Liver (tissue), 8 donors: ENCODE measurements at regions not wholly inside any gene's neighbourhood (a gene's known extent, or its start where the extent isn't known, plus 50 kb on each side); places are given as distances from the start of the nearest gene placed in this dataset.

Experiments
- DNase-seq: peaks from one replicate; pipeline ENCODE4 v3.0.0-alpha.2; 2017; ENCODE audit warnings: low spot score
- H3K27ac ChIP-seq, 2 donors: one replicate each; pipeline ENCODE4 v1.7.0; 2013; ENCODE audit warnings: inconsistent platforms in 2 of 2, low read length in 2 of 2, control low read depth in 1 of 2, low read depth in 1 of 2, mild to moderate bottlenecking in 1 of 2
- H3K27me3 ChIP-seq, 4 donors: one replicate each; pipeline versions ENCODE4 v1.6.1 to v1.7.0; 2013; ENCODE audit warnings: low read length in 3 of 4, inconsistent platforms in 1 of 4, mild to moderate bottlenecking in 1 of 4, moderate library complexity in 1 of 4; ENCODE audit not compliant: control insufficient read depth in 4 of 4, insufficient read depth in 4 of 4
- H3K36me3 ChIP-seq, 4 donors: one replicate each; pipeline versions ENCODE4 v1.6.1 to v1.7.0; 2013; ENCODE audit warnings: low read length in 3 of 4, mild to moderate bottlenecking in 3 of 4, low read depth in 1 of 4, moderate library complexity in 1 of 4; ENCODE audit not compliant: control insufficient read depth in 4 of 4, insufficient read depth in 3 of 4
- H3K4me1 ChIP-seq, 4 donors: one replicate each; pipeline versions ENCODE4 v1.6.1 to v1.7.0; 2013; ENCODE audit warnings: low read length in 3 of 4, mild to moderate bottlenecking in 3 of 4, moderate library complexity in 1 of 4; ENCODE audit not compliant: control insufficient read depth in 4 of 4, insufficient read depth in 4 of 4
- H3K4me3 ChIP-seq, 3 donors: one replicate each; pipeline versions ENCODE4 v1.6.1 to v1.7.0; 2013; ENCODE audit warnings: low read length in 3 of 3, control low read depth in 1 of 3, low read depth in 1 of 3, mild to moderate bottlenecking in 1 of 3
- H3K9ac ChIP-seq, 2 donors: one replicate each; pipeline ENCODE4 v1.7.0; 2013; ENCODE audit warnings: low read length in 2 of 2, mild to moderate bottlenecking in 2 of 2, moderate library complexity in 2 of 2, control low read depth in 1 of 2, low read depth in 1 of 2
- H3K9me3 ChIP-seq, 4 donors: one replicate each; pipeline versions ENCODE4 v1.6.1 to v1.7.0; 2013; ENCODE audit warnings: low read length in 3 of 4; ENCODE audit not compliant: control insufficient read depth in 4 of 4
- ATF3 ChIP-seq: IDR thresholded peaks from 2 replicates; pipeline ENCODE4 v1.6.1; 2016; ENCODE audit warnings: antibody characterized with exemption
- CTCF ChIP-seq: fragments of 150-350 bp; IDR thresholded peaks from 2 replicates; pipeline ENCODE4 v1.5.1; 2017; ENCODE audit warnings: improper control_type of control experiment, low read depth, low read length; ENCODE audit not compliant: missing input control
- EGR1 ChIP-seq, 2 donors: IDR thresholded peaks; 2 replicates each; pipeline ENCODE4 v1.6.1; 2016 to 2018; ENCODE audit warnings: antibody characterized with exemption in 2 of 2, low read depth in 2 of 2
- FOXA2 ChIP-seq: IDR thresholded peaks from 2 replicates; pipeline ENCODE4 v1.6.1; 2016; ENCODE audit warnings: antibody characterized with exemption
- GABPA ChIP-seq, 2 donors: IDR thresholded peaks in 1 of 2; conservative IDR thresholded peaks in 1 of 2; 2 replicates each; pipeline ENCODE4 v1.6.1; 2016; ENCODE audit warnings: antibody characterized with exemption in 2 of 2, mild to moderate bottlenecking in 1 of 2, moderate library complexity in 1 of 2
- HNF4G ChIP-seq: IDR thresholded peaks from 2 replicates; pipeline ENCODE4 v1.6.1; 2016; ENCODE audit warnings: antibody characterized with exemption
- JUND ChIP-seq, 2 donors: IDR thresholded peaks; 2 replicates each; pipeline ENCODE4 v1.6.1; 2016; ENCODE audit warnings: antibody characterized with exemption in 2 of 2
- NR2F2 ChIP-seq: IDR thresholded peaks from 2 replicates; pipeline ENCODE4 v1.6.1; 2016; ENCODE audit warnings: antibody characterized with exemption
- RAD21 ChIP-seq, 2 donors: IDR thresholded peaks; 2 replicates each; pipeline ENCODE4 v1.6.1; 2016; ENCODE audit warnings: antibody characterized with exemption in 2 of 2, mild to moderate bottlenecking in 2 of 2
- REST ChIP-seq: IDR thresholded peaks from 2 replicates; pipeline ENCODE4 v1.6.1; 2016; ENCODE audit warnings: antibody characterized with exemption, mild to moderate bottlenecking
- RXRA ChIP-seq, 2 donors: IDR thresholded peaks; 2 replicates each; pipeline ENCODE4 v1.6.1; 2017 to 2018; ENCODE audit warnings: antibody characterized with exemption in 2 of 2, mild to moderate bottlenecking in 1 of 2
- SP1 ChIP-seq: IDR thresholded peaks from 2 replicates; pipeline ENCODE4 v1.6.1; 2018; ENCODE audit warnings: antibody characterized with exemption, mild to moderate bottlenecking
- TAF1 ChIP-seq: conservative IDR thresholded peaks from 2 replicates; pipeline ENCODE4 v1.6.1; 2016; ENCODE audit warnings: antibody characterized with exemption, mild to moderate bottlenecking
- YY1 ChIP-seq: IDR thresholded peaks from 2 replicates; pipeline ENCODE4 v1.6.1; 2016; ENCODE audit warnings: antibody characterized with exemption, mild to moderate bottlenecking
- ZBTB33 ChIP-seq: IDR thresholded peaks from 2 replicates; pipeline ENCODE4 v1.6.1; 2016; ENCODE audit warnings: antibody characterized with exemption
- WGBS: extraction: QIAGEN DNeasy Blood & Tissue Kit; methylation state at CpG from one replicate; pipeline ENCODE4 v1.1.7; 2013; 5-methylcytosine and 5-hydroxymethylcytosine counted together
- donor health status: healthy.
- donor health status: healthy.
- donor health status: healthy.
- donor health status: healthy.
- donor health status: healthy.

- no peak for DNase-seq
- no peak overlapping the region for H3K4me3 ChIP-seq
- no peak overlapping the region for H3K9ac ChIP-seq
- H3K27me3 ChIP-seq, result no peaks in the 10 kb centered on the region
- TF ChIP-seq YY1 (no peak), SP1 (no peak), TAF1 (no peak)
- H3K4me1 ChIP-seq, result no peaks in the 10 kb centered on the region
- 40% methylated on average over 1 of the region's 1 CpG for WGBS
- no peaks in the 10 kb centered on the region for H3K9me3 ChIP-seq
- no peak overlapping the region for H3K27ac ChIP-seq
- H3K36me3 ChIP-seq, result no peaks in the 10 kb centered on the region
Observed at GRCh38 chr18:60176259-60176658, 196.3 kb downstream of the MC4R start.

- Histone ChIP-seq H3K27me3 (no peaks in the 10 kb centered on the region), H3K4me3 (no peak overlapping the region), H3K9ac (no peak overlapping the region), H3K27ac (no peak overlapping the region), H3K9me3 (no peaks in the 10 kb centered on the region), H3K4me1 (no peaks in the 10 kb centered on the region), H3K36me3 (no peaks in the 10 kb centered on the region)
- DNase-seq, result no peak
- TF ChIP-seq NR2F2 (no peak), YY1 (no peak), ZBTB33 (no peak), JUND (IDR thresholded peaks at IDR 0.05) (no peak), GABPA (IDR thresholded peaks at IDR 0.05 in 1 of 2, conservative IDR thresholded peaks at IDR 0.05 in 1 of 2) (no peak), HNF4G (no peak), RXRA (IDR thresholded peaks at IDR 0.05) (no peak), FOXA2 (no peak), REST (no peak), RAD21 (IDR thresholded peaks at IDR 0.05) (no peak), SP1 (no peak)
- 57% methylated on average over 2 of the region's 2 CpGs for WGBS
Observed at GRCh38 chr18:60174832-60175231, 197.7 kb downstream of the MC4R start.

GRCh38 chr18:60172030-60172429, 200.5 kb downstream of the MC4R start:
- Histone ChIP-seq H3K4me1 (no peaks in the 10 kb centered on the region), H3K27me3 (no peaks in the 10 kb centered on the region), H3K36me3 (no peaks in the 10 kb centered on the region), H3K9ac (no peak overlapping the region), H3K4me3 (no peak overlapping the region), H3K9me3 (no peaks in the 10 kb centered on the region), H3K27ac (no peak overlapping the region)
- DNase-seq, result no peak
- WGBS, result 76% methylated on average over 2 of the region's 2 CpGs
- no peak for TF ChIP-seq EGR1 (IDR thresholded peaks at IDR 0.05; ENCODE audit: low read depth in 2 of 2)
- TF ChIP-seq HNF4G, result no peak
- TF ChIP-seq ATF3, result no peak
- no peak for TF ChIP-seq RXRA (IDR thresholded peaks at IDR 0.05)
- TF ChIP-seq YY1, result no peak
- TF ChIP-seq REST, result no peak
- no peak for TF ChIP-seq TAF1
- TF ChIP-seq CTCF, result no peak
- TF ChIP-seq JUND (IDR thresholded peaks at IDR 0.05), result no peak
